Suprapubic skin (tissue), 4 donors: ENCODE measurements at regions not wholly inside any gene's neighbourhood (a gene's known extent, or its start where the extent isn't known, plus 50 kb on each side); places are given as distances from the start of the nearest gene placed in this dataset.

Experiments
- CTCF ChIP-seq, 2 donors: fragments of 200-600 bp in 1 of 2; fragments of 450-650 bp in 1 of 2; sonication (generic) in 1 of 2; IDR thresholded peaks; one replicate each; pipeline ENCODE4 v1.5.1; 2016 to 2019; ENCODE audit warnings: antibody characterized with exemption in 2 of 2, mild to moderate bottlenecking in 1 of 2, moderate library complexity in 1 of 2
- EP300 ChIP-seq: sonication (generic); formaldehyde crosslinking; IDR thresholded peaks from one replicate; pipeline ENCODE4 v1.6.1; 2017; ENCODE audit warnings: antibody characterized with exemption
- POLR2A ChIP-seq, 2 donors: fragments of 450-650 bp; IDR thresholded peaks; one replicate each; pipeline ENCODE4 v1.6.1; 2017; ENCODE audit warnings: antibody characterized with exemption in 2 of 2, mild to moderate bottlenecking in 2 of 2, moderate library complexity in 2 of 2
- POLR2AphosphoS5 ChIP-seq, 3 donors: sonication (generic); formaldehyde crosslinking; IDR thresholded peaks; one replicate each; pipeline ENCODE4 v1.6.1; 2017; ENCODE audit warnings: antibody characterized with exemption in 3 of 3

GRCh38 chr17:20948984-20949777, 93.6 kb downstream of the USP22 start:
- TF ChIP-seq POLR2A (IDR thresholded peaks at IDR 0.05): no peak
- TF ChIP-seq CTCF (IDR thresholded peaks at IDR 0.05): no peak
- TF ChIP-seq EP300: no peak
- TF ChIP-seq POLR2AphosphoS5 (IDR thresholded peaks at IDR 0.05): no peak
